ENCODE measurements at regions not wholly inside any gene's neighbourhood (a gene's known extent, or its start where the extent isn't known, plus 50 kb on each side); places are given as distances from the start of the nearest gene placed in this dataset.
"Not testable (repeated sequence)": the region's sequence is repeated elsewhere in the genome, so short reads cannot be mapped to it uniquely, and the experiment has no call there.

DNA sequence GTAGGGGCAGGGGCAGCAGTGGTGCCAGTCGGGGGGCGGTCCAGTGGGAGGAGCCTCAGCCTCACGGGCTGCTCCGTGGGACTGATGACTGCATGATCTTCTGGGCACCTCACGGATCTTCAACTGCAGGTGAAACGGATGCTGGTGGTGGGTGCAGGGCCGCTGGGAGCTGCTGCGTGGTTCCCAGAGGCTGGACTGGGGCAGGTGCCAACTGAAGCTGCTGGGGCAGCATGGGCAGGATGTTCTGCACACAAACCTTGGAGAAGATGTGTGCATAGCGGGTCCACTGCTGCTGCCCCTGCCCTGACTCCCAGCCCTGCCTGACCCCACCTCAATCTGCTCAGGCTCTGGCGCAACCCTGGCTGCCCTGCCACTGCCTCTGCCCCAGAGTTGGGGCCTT is 104.2 kb upstream of the TP53BP2 start:
- TF ChIP-seq, protein P1, sequence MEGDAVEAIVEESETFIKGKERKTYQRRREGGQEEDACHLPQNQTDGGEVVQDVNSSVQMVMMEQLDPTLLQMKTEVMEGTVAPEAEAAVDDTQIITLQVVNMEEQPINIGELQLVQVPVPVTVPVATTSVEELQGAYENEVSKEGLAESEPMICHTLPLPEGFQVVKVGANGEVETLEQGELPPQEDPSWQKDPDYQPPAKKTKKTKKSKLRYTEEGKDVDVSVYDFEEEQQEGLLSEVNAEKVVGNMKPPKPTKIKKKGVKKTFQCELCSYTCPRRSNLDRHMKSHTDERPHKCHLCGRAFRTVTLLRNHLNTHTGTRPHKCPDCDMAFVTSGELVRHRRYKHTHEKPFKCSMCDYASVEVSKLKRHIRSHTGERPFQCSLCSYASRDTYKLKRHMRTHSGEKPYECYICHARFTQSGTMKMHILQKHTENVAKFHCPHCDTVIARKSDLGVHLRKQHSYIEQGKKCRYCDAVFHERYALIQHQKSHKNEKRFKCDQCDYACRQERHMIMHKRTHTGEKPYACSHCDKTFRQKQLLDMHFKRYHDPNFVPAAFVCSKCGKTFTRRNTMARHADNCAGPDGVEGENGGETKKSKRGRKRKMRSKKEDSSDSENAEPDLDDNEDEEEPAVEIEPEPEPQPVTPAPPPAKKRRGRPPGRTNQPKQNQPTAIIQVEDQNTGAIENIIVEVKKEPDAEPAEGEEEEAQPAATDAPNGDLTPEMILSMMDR (IDR thresholded peaks at IDR 0.05), result not testable (repeated sequence)
- not testable (repeated sequence) for TF ChIP-seq POLR2A (IDR thresholded peaks at IDR 0.05)
